ENCODE measurements at regions not wholly inside any gene's neighbourhood (a gene's known extent, or its start where the extent isn't known, plus 50 kb on each side); places are given as distances from the start of the nearest gene placed in this dataset.
"Not testable (repeated sequence)": the region's sequence is repeated elsewhere in the genome, so short reads cannot be mapped to it uniquely, and the experiment has no call there.

- H3K27ac Mint-ChIP-seq; H3K36me3 Mint-ChIP-seq (ENCODE audit: low read depth); H3K9me3 Mint-ChIP-seq; H3K4me3 Mint-ChIP-seq; H3K27me3 Mint-ChIP-seq; H3K4me1 Mint-ChIP-seq (ENCODE audit: low read depth): not testable (repeated sequence)
These were observed 1123.9 kb downstream of the MRPL39 start for GRCh38 chr21:24483361-24483760.

GRCh38 chr21:24470852-24471251 lies 1136.4 kb downstream of the MRPL39 start:
- Mint-ChIP-seq H3K9me3 (peaks cover 6% of the 10 kb centered on the region), H3K4me1 (ENCODE audit: low read depth) (no peaks in the 10 kb centered on the region), H3K4me3 (no peak overlapping the region), H3K27me3 (no peaks in the 10 kb centered on the region), H3K36me3 (ENCODE audit: low read depth) (no peaks in the 10 kb centered on the region), H3K27ac (no peak overlapping the region)

GRCh38 chr21:24456358-24456757 lies 1150.9 kb downstream of the MRPL39 start:
- no peaks in the 10 kb centered on the region for H3K36me3 Mint-ChIP-seq (ENCODE audit: low read depth)
- H3K4me3 Mint-ChIP-seq: no peak overlapping the region
- H3K9me3 Mint-ChIP-seq: no peaks in the 10 kb centered on the region
- H3K27ac Mint-ChIP-seq: no peak overlapping the region
- H3K27me3 Mint-ChIP-seq: no peaks in the 10 kb centered on the region
- H3K4me1 Mint-ChIP-seq (ENCODE audit: low read depth): no peaks in the 10 kb centered on the region

GRCh38 chr21:24450119-24450518 lies 1157.2 kb downstream of the MRPL39 start:
- H3K4me1 Mint-ChIP-seq (ENCODE audit: low read depth): no peaks in the 10 kb centered on the region
- H3K27me3 Mint-ChIP-seq: no peaks in the 10 kb centered on the region
- H3K9me3 Mint-ChIP-seq: peaks cover 3% of the 10 kb centered on the region
- H3K36me3 Mint-ChIP-seq (ENCODE audit: low read depth): peaks cover 13% of the 10 kb centered on the region
- no peak overlapping the region for H3K4me3 Mint-ChIP-seq
- H3K27ac Mint-ChIP-seq: no peak overlapping the region

GRCh38 chr21:24445517-24445916 lies 1161.8 kb downstream of the MRPL39 start:
- Mint-ChIP-seq H3K36me3 (ENCODE audit: low read depth) (peaks cover 32% of the 10 kb centered on the region), H3K4me3 (no peak overlapping the region), H3K27me3 (no peaks in the 10 kb centered on the region), H3K27ac (no peak overlapping the region), H3K9me3 (peaks cover 9% of the 10 kb centered on the region), H3K4me1 (ENCODE audit: low read depth) (no peaks in the 10 kb centered on the region)

GRCh38 chr21:24444736-24445135 lies 1162.5 kb downstream of the MRPL39 start:
- Mint-ChIP-seq H3K4me1 (ENCODE audit: low read depth) (no peaks in the 10 kb centered on the region), H3K9me3 (peaks cover 6% of the 10 kb centered on the region), H3K27ac (no peak overlapping the region), H3K4me3 (no peak overlapping the region), H3K27me3 (no peaks in the 10 kb centered on the region), H3K36me3 (ENCODE audit: low read depth) (peaks cover 32% of the 10 kb centered on the region)

GRCh38 chr21:24436236-24436635 lies 1171.0 kb downstream of the MRPL39 start:
- Mint-ChIP-seq H3K27me3 (no peaks in the 10 kb centered on the region), H3K4me1 (ENCODE audit: low read depth) (peaks cover 3% of the 10 kb centered on the region), H3K4me3 (no peak overlapping the region), H3K27ac (no peak overlapping the region), H3K9me3 (peaks cover 14% of the 10 kb centered on the region), H3K36me3 (ENCODE audit: low read depth) (peaks cover 30% of the 10 kb centered on the region)

- H3K4me1 Mint-ChIP-seq (ENCODE audit: low read depth): peaks cover 22% of the 10 kb centered on the region
- peak overlapping the region; percentile 85 for H3K4me3 Mint-ChIP-seq
- peaks cover 3% of the 10 kb centered on the region for H3K9me3 Mint-ChIP-seq
- peak overlapping the region; percentile 91 for H3K27ac Mint-ChIP-seq
- H3K36me3 Mint-ChIP-seq (ENCODE audit: low read depth): peaks cover 6% of the 10 kb centered on the region
- H3K27me3 Mint-ChIP-seq: no peaks in the 10 kb centered on the region
These were observed 1178.6 kb downstream of the MRPL39 start for GRCh38 chr21:24428591-24429199.

- peaks cover 6% of the 10 kb centered on the region for H3K36me3 Mint-ChIP-seq (ENCODE audit: low read depth)
- peaks cover 12% of the 10 kb centered on the region for H3K4me1 Mint-ChIP-seq (ENCODE audit: low read depth)
- peaks cover 11% of the 10 kb centered on the region for H3K9me3 Mint-ChIP-seq
- H3K4me3 Mint-ChIP-seq: no peak overlapping the region
- no peaks in the 10 kb centered on the region for H3K27me3 Mint-ChIP-seq
- no peak overlapping the region for H3K27ac Mint-ChIP-seq
These were observed 1182.5 kb downstream of the MRPL39 start for GRCh38 chr21:24424776-24425175.

GRCh38 chr21:24423546-24423945 lies 1183.7 kb downstream of the MRPL39 start:
- no peak overlapping the region for H3K4me3 Mint-ChIP-seq
- no peaks in the 10 kb centered on the region for H3K27me3 Mint-ChIP-seq
- peaks cover 17% of the 10 kb centered on the region for H3K9me3 Mint-ChIP-seq
- H3K36me3 Mint-ChIP-seq (ENCODE audit: low read depth): peaks cover 3% of the 10 kb centered on the region
- H3K27ac Mint-ChIP-seq: no peak overlapping the region
- H3K4me1 Mint-ChIP-seq (ENCODE audit: low read depth): peaks cover 7% of the 10 kb centered on the region

- peaks cover 17% of the 10 kb centered on the region for H3K9me3 Mint-ChIP-seq
These were observed 1186.6 kb downstream of the MRPL39 start for GRCh38 chr21:24420689-24421088.

GRCh38 chr21:24419641-24420040 lies 1187.6 kb downstream of the MRPL39 start:
- peaks cover 17% of the 10 kb centered on the region for H3K9me3 Mint-ChIP-seq
- H3K27me3 Mint-ChIP-seq; H3K27ac Mint-ChIP-seq; H3K4me1 Mint-ChIP-seq (ENCODE audit: low read depth); H3K36me3 Mint-ChIP-seq (ENCODE audit: low read depth); H3K4me3 Mint-ChIP-seq: not testable (repeated sequence)

More at GRCh38 chr21:24420689-24421088, 1186.6 kb downstream of the MRPL39 start:
- Mint-ChIP-seq H3K27me3 (no peaks in the 10 kb centered on the region), H3K4me3 (no peak overlapping the region), H3K27ac (no peak overlapping the region), H3K4me1 (ENCODE audit: low read depth) (no peaks in the 10 kb centered on the region), H3K36me3 (ENCODE audit: low read depth) (no peaks in the 10 kb centered on the region)

GRCh38 chr21:24418671-24419070 lies 1188.6 kb downstream of the MRPL39 start:
- Mint-ChIP-seq H3K4me3 (no peak overlapping the region), H3K4me1 (ENCODE audit: low read depth) (no peaks in the 10 kb centered on the region), H3K27ac (no peak overlapping the region), H3K9me3 (peaks cover 17% of the 10 kb centered on the region), H3K27me3 (no peaks in the 10 kb centered on the region), H3K36me3 (ENCODE audit: low read depth) (no peaks in the 10 kb centered on the region)

GRCh38 chr21:24411429-24411828 lies 1195.9 kb downstream of the MRPL39 start:
- Mint-ChIP-seq H3K27me3 (no peaks in the 10 kb centered on the region), H3K9me3 (no peaks in the 10 kb centered on the region), H3K4me3 (no peak overlapping the region), H3K4me1 (ENCODE audit: low read depth) (no peaks in the 10 kb centered on the region), H3K36me3 (ENCODE audit: low read depth) (no peaks in the 10 kb centered on the region), H3K27ac (no peak overlapping the region)

- no peaks in the 10 kb centered on the region for H3K9me3 Mint-ChIP-seq
These were observed 1204.1 kb downstream of the MRPL39 start for GRCh38 chr21:24403221-24403620.

GRCh38 chr21:24395320-24395923 lies 1211.9 kb downstream of the MRPL39 start:
- no peaks in the 10 kb centered on the region for H3K4me1 Mint-ChIP-seq (ENCODE audit: low read depth)

More at GRCh38 chr21:24403221-24403620, 1204.1 kb downstream of the MRPL39 start:
- Mint-ChIP-seq H3K4me3 (no peak overlapping the region), H3K4me1 (ENCODE audit: low read depth) (no peaks in the 10 kb centered on the region), H3K27me3 (no peaks in the 10 kb centered on the region), H3K27ac (no peak overlapping the region), H3K36me3 (ENCODE audit: low read depth) (no peaks in the 10 kb centered on the region)

More at GRCh38 chr21:24395320-24395923, 1211.9 kb downstream of the MRPL39 start:
- Mint-ChIP-seq H3K9me3 (no peaks in the 10 kb centered on the region), H3K4me3 (no peak overlapping the region), H3K27ac (no peak overlapping the region), H3K27me3 (peaks cover 4% of the 10 kb centered on the region), H3K36me3 (ENCODE audit: low read depth) (no peaks in the 10 kb centered on the region)

Data from stimulated activated naive CD8-positive, alpha-beta T cell treated with anti-CD3 and anti-CD28 coated beads, Interleukin-15, Interleukin-2, amounts not matched to agents 100 ng/mL and 50 ng/mL, for 24 hours (primary cell).